ENCODE measurements at regions not wholly inside any gene's neighbourhood (a gene's known extent, or its start where the extent isn't known, plus 50 kb on each side); places are given as distances from the start of the nearest gene placed in this dataset.
"Not testable (repeated sequence)": the region's sequence is repeated elsewhere in the genome, so short reads cannot be mapped to it uniquely, and the experiment has no call there.

- no peak overlapping the region for H3K4me3 ChIP-seq
- no peaks in the 10 kb centered on the region for H3K36me3 ChIP-seq (ENCODE audit: low read depth, missing control alignments)
- intact Hi-C loops (cut with DNase I; ENCODE audit: low total_unique reads): no loop called here
- H3K9me3 ChIP-seq: no peaks in the 10 kb centered on the region
- 91 to 93% methylated on average over 4 of the region's 4 CpGs for WGBS, 2 donors
- no peak for DNase-seq
- no peaks in the 10 kb centered on the region for H3K4me1 ChIP-seq
- no peaks in the 10 kb centered on the region for H3K27me3 ChIP-seq
- TF ChIP-seq, protein P1, sequence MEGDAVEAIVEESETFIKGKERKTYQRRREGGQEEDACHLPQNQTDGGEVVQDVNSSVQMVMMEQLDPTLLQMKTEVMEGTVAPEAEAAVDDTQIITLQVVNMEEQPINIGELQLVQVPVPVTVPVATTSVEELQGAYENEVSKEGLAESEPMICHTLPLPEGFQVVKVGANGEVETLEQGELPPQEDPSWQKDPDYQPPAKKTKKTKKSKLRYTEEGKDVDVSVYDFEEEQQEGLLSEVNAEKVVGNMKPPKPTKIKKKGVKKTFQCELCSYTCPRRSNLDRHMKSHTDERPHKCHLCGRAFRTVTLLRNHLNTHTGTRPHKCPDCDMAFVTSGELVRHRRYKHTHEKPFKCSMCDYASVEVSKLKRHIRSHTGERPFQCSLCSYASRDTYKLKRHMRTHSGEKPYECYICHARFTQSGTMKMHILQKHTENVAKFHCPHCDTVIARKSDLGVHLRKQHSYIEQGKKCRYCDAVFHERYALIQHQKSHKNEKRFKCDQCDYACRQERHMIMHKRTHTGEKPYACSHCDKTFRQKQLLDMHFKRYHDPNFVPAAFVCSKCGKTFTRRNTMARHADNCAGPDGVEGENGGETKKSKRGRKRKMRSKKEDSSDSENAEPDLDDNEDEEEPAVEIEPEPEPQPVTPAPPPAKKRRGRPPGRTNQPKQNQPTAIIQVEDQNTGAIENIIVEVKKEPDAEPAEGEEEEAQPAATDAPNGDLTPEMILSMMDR (IDR thresholded peaks at IDR 0.05): no peak
- TF ChIP-seq POLR2A (IDR thresholded peaks at IDR 0.05): no peak
- no peak overlapping the region for H3K27ac ChIP-seq
Observed at GRCh38 chr12:25681580-25681979, 128.5 kb upstream of the LMNTD1 start.

GRCh38 chr12:25682421-25682820, 129.3 kb upstream of the LMNTD1 start:
- no peak overlapping the region for H3K4me3 ChIP-seq
- no peaks in the 10 kb centered on the region for H3K4me1 ChIP-seq
- WGBS, 2 donors: 94 to 100% methylated on average over 1 of the region's 1 CpG
- H3K9me3 ChIP-seq: no peaks in the 10 kb centered on the region
- H3K36me3 ChIP-seq (ENCODE audit: low read depth, missing control alignments): no peaks in the 10 kb centered on the region
- TF ChIP-seq POLR2A (IDR thresholded peaks at IDR 0.05): no peak
- TF ChIP-seq, protein P1 (IDR thresholded peaks at IDR 0.05): no peak
- no peaks in the 10 kb centered on the region for H3K27me3 ChIP-seq
- no peak overlapping the region for H3K27ac ChIP-seq
- intact Hi-C loops (cut with DNase I; ENCODE audit: low total_unique reads): no loop called here
- DNase-seq: no peak

DNA sequence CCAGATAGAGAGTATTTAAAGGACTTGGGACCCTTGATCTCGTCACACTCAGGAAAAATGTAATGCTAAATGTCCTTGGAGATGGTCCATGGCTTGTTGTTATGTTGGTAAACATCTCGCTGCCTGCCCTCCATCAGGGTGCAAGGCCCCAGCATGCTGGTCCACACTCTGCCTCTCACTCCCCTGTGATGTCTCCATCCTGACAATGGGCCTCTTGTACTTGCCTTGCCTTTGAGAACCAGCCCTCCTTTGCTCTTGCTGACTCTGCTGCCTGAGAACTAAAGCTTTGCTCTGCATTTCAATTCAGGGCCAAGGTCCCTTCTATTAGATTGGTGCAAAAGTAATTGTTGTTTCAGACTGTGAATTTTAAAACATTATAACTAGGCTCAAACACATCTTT, 131.0 kb upstream of the LMNTD1 start:
- WGBS, 2 donors: 69 to 92% methylated on average over 2 of the region's 2 CpGs
- H3K9me3 ChIP-seq: no peaks in the 10 kb centered on the region
- H3K36me3 ChIP-seq (ENCODE audit: low read depth, missing control alignments): no peaks in the 10 kb centered on the region
- H3K27me3 ChIP-seq: no peaks in the 10 kb centered on the region
- TF ChIP-seq, protein P1 (IDR thresholded peaks at IDR 0.05): no peak
- no peak for TF ChIP-seq POLR2A (IDR thresholded peaks at IDR 0.05)
- no peaks in the 10 kb centered on the region for H3K4me1 ChIP-seq
- DNase-seq: no peak
- H3K27ac ChIP-seq: no peak overlapping the region
- H3K4me3 ChIP-seq: no peak overlapping the region
- intact Hi-C loops (cut with DNase I; ENCODE audit: low total_unique reads): no loop called here

- H3K4me3 ChIP-seq: no peak overlapping the region
- intact Hi-C loops (cut with DNase I; ENCODE audit: low total_unique reads): no loop called here
- no peaks in the 10 kb centered on the region for H3K4me1 ChIP-seq
- H3K27ac ChIP-seq: no peak overlapping the region
- no peaks in the 10 kb centered on the region for H3K27me3 ChIP-seq
- H3K9me3 ChIP-seq: no peaks in the 10 kb centered on the region
- TF ChIP-seq, protein P1 (IDR thresholded peaks at IDR 0.05): no peak
- TF ChIP-seq POLR2A (IDR thresholded peaks at IDR 0.05): no peak
- DNase-seq: no peak
- WGBS, 2 donors: 80 to 96% methylated on average over 3 to 19 of the region's 19 CpGs
- no peaks in the 10 kb centered on the region for H3K36me3 ChIP-seq (ENCODE audit: low read depth, missing control alignments)
Observed at GRCh38 chr12:25686351-25686750, 133.3 kb upstream of the LMNTD1 start.

GRCh38 chr12:25687226-25687625, 134.1 kb upstream of the LMNTD1 start:
- intact Hi-C loops (cut with DNase I; ENCODE audit: low total_unique reads): no loop called here
- TF ChIP-seq, protein P1 (IDR thresholded peaks at IDR 0.05): no peak
- TF ChIP-seq POLR2A (IDR thresholded peaks at IDR 0.05): no peak
- peaks cover 7% of the 10 kb centered on the region for H3K4me1 ChIP-seq
- H3K4me3 ChIP-seq: no peak overlapping the region
- H3K27ac ChIP-seq: no peak overlapping the region
- H3K36me3 ChIP-seq (ENCODE audit: low read depth, missing control alignments): no peaks in the 10 kb centered on the region
- H3K9me3 ChIP-seq: no peaks in the 10 kb centered on the region
- DNase-seq: no peak
- H3K27me3 ChIP-seq: no peaks in the 10 kb centered on the region
- WGBS, 2 donors: 90 to 92% methylated on average over 6 of the region's 6 CpGs

DNA sequence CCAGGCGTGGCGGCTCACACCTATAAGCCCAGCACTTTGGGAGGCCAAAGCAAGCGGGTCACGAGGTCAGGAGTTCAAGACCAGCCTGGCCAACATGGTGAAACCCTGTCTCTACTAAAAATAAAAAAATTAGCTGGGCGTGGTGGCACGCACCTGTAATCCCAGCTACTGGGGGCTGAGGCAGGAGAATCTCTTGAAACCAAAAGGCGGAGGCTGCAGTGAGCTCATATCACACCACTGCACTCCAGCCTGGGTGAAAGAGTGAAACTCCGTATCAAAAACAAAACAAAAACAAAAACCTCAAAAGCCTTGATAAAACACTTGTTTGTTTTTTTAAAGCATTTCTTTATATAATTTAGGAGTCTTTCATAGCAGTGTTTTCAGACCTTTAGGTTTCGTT, 135.8 kb upstream of the LMNTD1 start:
- intact Hi-C loops (cut with DNase I; ENCODE audit: low total_unique reads); H3K9me3 ChIP-seq; H3K27me3 ChIP-seq; H3K27ac ChIP-seq; DNase-seq; H3K36me3 ChIP-seq (ENCODE audit: low read depth, missing control alignments); H3K4me3 ChIP-seq: not testable (repeated sequence)
- WGBS, 2 donors: 95 to 96% methylated on average over 9 of the region's 9 CpGs
- peaks cover 15% of the 10 kb centered on the region for H3K4me1 ChIP-seq

Measured in testis (tissue), 2 donors.